KOPT-K1 (cell line): ENCODE measurements at regions not wholly inside any gene's neighbourhood (a gene's known extent, or its start where the extent isn't known, plus 50 kb on each side); places are given as distances from the start of the nearest gene placed in this dataset.
"Not testable (repeated sequence)": the region's sequence is repeated elsewhere in the genome, so short reads cannot be mapped to it uniquely, and the experiment has no call there.

Source experiments
- H3K27ac ChIP-seq: fragments of 200-600 bp; sonication (generic); 2 replicates; pipeline ENCODE4 v1.5.1; 2016; ENCODE audit warnings: antibody characterized with exemption, mild to moderate bottlenecking, low read depth, low read length; ENCODE audit not compliant: poor library complexity, severe bottlenecking
- H3K36me3 ChIP-seq: fragments of 200-600 bp; sonication (generic); 2 replicates; pipeline ENCODE4 v1.5.1; 2017; ENCODE audit warnings: antibody characterized with exemption, mild to moderate bottlenecking, low read length, moderate library complexity; ENCODE audit not compliant: insufficient read depth
- H3K9me3 ChIP-seq: fragments of 200-600 bp; sonication (generic); 2 replicates; pipeline ENCODE4 v1.5.1; 2017; ENCODE audit warnings: antibody characterized with exemption, low read length, mild to moderate bottlenecking; ENCODE audit not compliant: insufficient read depth, poor library complexity, severe bottlenecking

GRCh38 chr10:10725196-10725595 lies 292.5 kb upstream of the CELF2 start:
- Histone ChIP-seq H3K9me3 (no peaks in the 10 kb centered on the region), H3K27ac (no peak overlapping the region), H3K36me3 (no peaks in the 10 kb centered on the region)

GRCh38 chr10:10726101-10726500 lies 291.6 kb upstream of the CELF2 start:
- Histone ChIP-seq H3K27ac (no peak overlapping the region), H3K36me3 (no peaks in the 10 kb centered on the region), H3K9me3 (no peaks in the 10 kb centered on the region)

- not testable (repeated sequence) for H3K36me3 ChIP-seq, H3K9me3 ChIP-seq, H3K27ac ChIP-seq
Observed at GRCh38 chr10:10727411-10727810, 290.3 kb upstream of the CELF2 start.

GRCh38 chr10:10727812-10728211 lies 289.9 kb upstream of the CELF2 start:
- no peak overlapping the region for H3K27ac ChIP-seq
- no peaks in the 10 kb centered on the region for H3K9me3 ChIP-seq
- no peaks in the 10 kb centered on the region for H3K36me3 ChIP-seq

- H3K9me3 ChIP-seq: no peaks in the 10 kb centered on the region
- H3K36me3 ChIP-seq: no peaks in the 10 kb centered on the region
- no peak overlapping the region for H3K27ac ChIP-seq
Observed at GRCh38 chr10:10730471-10731043, 287.1 kb upstream of the CELF2 start.

- no peaks in the 10 kb centered on the region for H3K9me3 ChIP-seq
- H3K36me3 ChIP-seq: no peaks in the 10 kb centered on the region
Observed at GRCh38 chr10:10731366-10731765, 286.3 kb upstream of the CELF2 start.

GRCh38 chr10:10734356-10735064 lies 283.2 kb upstream of the CELF2 start:
- Histone ChIP-seq H3K36me3 (no peaks in the 10 kb centered on the region), H3K9me3 (no peaks in the 10 kb centered on the region), H3K27ac (no peak overlapping the region)

More at GRCh38 chr10:10731366-10731765, 286.3 kb upstream of the CELF2 start:
- no peak overlapping the region for H3K27ac ChIP-seq

GRCh38 chr10:10745291-10745690 lies 272.4 kb upstream of the CELF2 start:
- H3K9me3 ChIP-seq: peaks cover 16% of the 10 kb centered on the region
- no peak overlapping the region for H3K27ac ChIP-seq
- no peaks in the 10 kb centered on the region for H3K36me3 ChIP-seq

GRCh38 chr10:10755490-10755889 lies 262.2 kb upstream of the CELF2 start:
- H3K9me3 ChIP-seq: no peaks in the 10 kb centered on the region
- no peaks in the 10 kb centered on the region for H3K36me3 ChIP-seq
- no peak overlapping the region for H3K27ac ChIP-seq

GRCh38 chr10:10758306-10758705 lies 259.4 kb upstream of the CELF2 start:
- no peaks in the 10 kb centered on the region for H3K9me3 ChIP-seq
- no peak overlapping the region for H3K27ac ChIP-seq
- H3K36me3 ChIP-seq: no peaks in the 10 kb centered on the region

GRCh38 chr10:10759806-10760205 lies 257.9 kb upstream of the CELF2 start:
- H3K36me3 ChIP-seq, H3K27ac ChIP-seq, H3K9me3 ChIP-seq: not testable (repeated sequence)

GRCh38 chr10:10765017-10765416 lies 252.7 kb upstream of the CELF2 start:
- Histone ChIP-seq H3K9me3 (no peaks in the 10 kb centered on the region), H3K36me3 (no peaks in the 10 kb centered on the region), H3K27ac (no peak overlapping the region)

- no peak overlapping the region for H3K27ac ChIP-seq
- peaks cover 3% of the 10 kb centered on the region for H3K9me3 ChIP-seq
- H3K36me3 ChIP-seq: no peaks in the 10 kb centered on the region
Observed at GRCh38 chr10:10772411-10772810, 245.3 kb upstream of the CELF2 start.

GRCh38 chr10:10772874-10773508 lies 244.7 kb upstream of the CELF2 start:
- no peak overlapping the region for H3K27ac ChIP-seq
- no peaks in the 10 kb centered on the region for H3K36me3 ChIP-seq
- peaks cover 6% of the 10 kb centered on the region for H3K9me3 ChIP-seq

GRCh38 chr10:10774416-10774815 lies 243.3 kb upstream of the CELF2 start:
- Histone ChIP-seq H3K27ac (no peak overlapping the region), H3K36me3 (no peaks in the 10 kb centered on the region), H3K9me3 (peaks cover 6% of the 10 kb centered on the region)

- Histone ChIP-seq H3K9me3 (peaks cover 13% of the 10 kb centered on the region), H3K27ac (no peak overlapping the region), H3K36me3 (no peaks in the 10 kb centered on the region)
Observed at GRCh38 chr10:10776363-10776762, 241.3 kb upstream of the CELF2 start.
